ENCODE measurements at regions not wholly inside any gene's neighbourhood (a gene's known extent, or its start where the extent isn't known, plus 50 kb on each side); places are given as distances from the start of the nearest gene placed in this dataset.

DNA sequence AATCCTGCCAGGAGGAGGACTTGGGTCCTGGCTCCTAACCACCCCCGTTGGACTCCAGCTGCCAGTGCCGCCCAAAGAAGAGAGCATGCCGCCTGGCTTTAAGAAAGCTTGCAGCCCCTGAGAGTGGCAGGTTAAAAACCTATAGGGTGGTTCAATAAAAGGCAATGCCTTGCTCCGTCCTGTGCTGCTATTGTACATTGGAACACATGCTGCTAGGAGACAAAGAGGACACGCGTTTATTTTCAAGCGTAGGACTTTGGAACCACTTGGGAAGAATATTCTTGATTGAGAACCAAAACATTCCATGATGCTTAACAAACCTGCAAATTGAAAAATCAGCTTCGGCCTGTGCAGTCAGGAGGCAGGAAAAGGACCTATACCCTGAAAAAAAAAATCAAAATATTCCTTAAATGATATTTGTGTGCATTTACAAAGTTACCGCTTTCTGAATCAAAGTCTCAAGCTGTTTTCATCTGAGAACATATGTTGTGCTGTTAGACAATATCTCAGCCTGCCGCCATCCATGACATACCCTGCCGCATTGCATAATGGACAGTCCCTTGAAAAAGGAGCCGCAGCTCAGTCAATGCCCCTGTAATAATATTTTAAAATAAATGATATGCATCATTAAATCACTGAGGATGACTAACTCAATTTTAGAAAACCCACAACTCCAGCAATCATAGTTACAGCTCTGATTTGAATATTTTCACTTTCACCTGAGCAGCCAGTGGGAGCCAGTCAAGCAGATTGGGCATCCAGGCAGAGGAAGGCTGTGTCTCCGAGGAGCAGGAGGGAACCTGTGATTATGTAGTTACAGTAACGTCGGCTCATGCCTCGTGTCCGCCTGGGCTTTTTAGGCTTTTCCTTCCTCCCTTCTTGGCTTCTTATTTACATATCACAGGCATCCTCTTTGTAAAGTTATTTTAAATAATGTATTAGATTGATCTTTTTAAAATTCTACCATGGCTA is 805.6 kb upstream of the FANCL start:
- intact Hi-C loops (cut with micrococcal nuclease), result no loop called here

DNA sequence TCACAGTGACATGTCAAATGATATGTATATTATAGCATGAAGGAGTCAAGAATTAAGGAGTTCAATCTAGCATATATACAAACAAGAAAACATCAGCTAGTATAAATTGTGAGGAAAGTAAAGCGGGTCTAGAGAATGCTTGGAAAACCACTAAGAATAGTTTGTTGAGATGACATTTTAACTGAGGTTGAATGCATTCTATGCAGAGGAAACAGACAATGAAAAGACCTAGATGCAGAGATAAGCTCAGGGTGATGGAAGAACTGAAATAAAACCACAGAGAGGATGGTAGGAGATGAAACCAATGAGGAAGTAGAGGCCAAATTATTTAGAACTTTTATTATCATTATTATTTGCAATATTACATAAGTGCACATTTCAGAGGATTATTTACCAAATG is 803.6 kb upstream of the FANCL start:
- intact Hi-C loops (cut with micrococcal nuclease), result no loop called here

- intact Hi-C loops (cut with micrococcal nuclease), result no loop called here
Measured at GRCh38 chr2:59041139-59041538, 800.0 kb upstream of the FANCL start.

GRCh38 chr2:59034837-59035236 is 793.7 kb upstream of the FANCL start:
- intact Hi-C loops (cut with micrococcal nuclease), result no loop called here

DNA sequence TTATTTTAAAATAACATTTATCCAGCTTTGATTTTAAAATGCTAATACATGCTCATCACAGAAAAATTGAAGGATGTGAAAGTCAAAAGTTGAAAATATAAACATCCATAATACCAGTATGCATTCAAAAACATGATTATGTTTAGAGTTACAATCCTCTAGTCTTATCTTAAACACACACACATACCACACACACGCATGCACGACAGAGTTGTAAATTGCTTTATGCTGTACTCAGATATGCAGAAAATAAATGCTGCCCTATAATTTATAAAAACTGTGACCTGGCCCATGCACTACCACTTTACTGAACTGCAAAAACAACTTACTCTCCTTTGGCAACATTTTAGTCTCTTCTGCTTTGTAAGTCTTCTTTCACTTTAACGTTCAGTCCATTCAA is 793.0 kb upstream of the FANCL start:
- intact Hi-C loops (cut with micrococcal nuclease), result no loop called here

DNA sequence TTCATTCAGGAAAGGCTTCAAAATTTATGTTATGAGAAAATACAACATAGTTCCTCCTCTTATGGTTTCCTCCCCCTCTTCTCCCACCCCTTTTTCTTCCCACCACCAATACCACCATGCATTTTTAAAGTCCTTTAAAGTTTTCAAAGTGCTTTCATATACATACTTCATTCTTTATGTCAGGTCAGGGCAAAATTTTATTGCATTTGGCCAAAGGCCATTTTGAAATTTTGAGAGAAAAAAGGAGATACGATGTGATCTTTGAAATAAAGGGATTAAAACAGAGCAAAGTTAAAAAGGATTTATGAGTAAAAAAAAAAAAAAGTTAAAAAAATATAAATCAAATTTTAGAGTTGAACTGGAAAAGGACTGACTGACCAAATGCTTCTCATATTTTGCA is 792.5 kb upstream of the FANCL start:
- intact Hi-C loops (cut with micrococcal nuclease), result no loop called here

DNA sequence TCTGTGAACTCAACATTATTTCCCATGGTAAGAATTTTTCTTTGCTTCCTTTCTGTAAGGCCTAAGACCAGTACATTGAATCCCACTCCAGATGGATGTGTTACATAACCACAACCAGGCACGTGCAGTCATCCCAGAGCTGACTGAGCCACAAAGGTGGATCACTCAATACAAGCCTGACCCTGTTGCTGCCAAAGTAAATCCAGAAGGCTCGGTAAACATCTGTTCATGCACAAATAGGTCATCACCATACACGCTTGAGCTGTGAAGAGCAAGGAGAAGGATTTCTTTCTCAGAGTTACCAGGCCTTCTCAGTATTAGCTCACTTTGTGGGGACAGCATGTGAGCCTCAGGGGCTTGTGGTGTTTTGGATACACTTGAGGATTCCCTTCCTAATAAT is 791.4 kb upstream of the FANCL start:
- intact Hi-C loops (cut with micrococcal nuclease), result no loop called here

GRCh38 chr2:59029058-59029457 is 787.9 kb upstream of the FANCL start:
- intact Hi-C loops (cut with micrococcal nuclease), result loop anchor here (10.0 kb wide), 1 partner anchor 1126 kb away; no protein-coding TSS in a partner anchor

GRCh38 chr2:59027320-59027719 is 786.2 kb upstream of the FANCL start:
- intact Hi-C loops (cut with micrococcal nuclease), result loop anchor here (10.0 kb wide), 1 partner anchor 1127 kb away; no protein-coding TSS in a partner anchor

- intact Hi-C loops (cut with micrococcal nuclease), result loop anchor here (2.0 to 10.0 kb wide), 2 partner anchors 1130 to 1530 kb away; no protein-coding TSS in a partner anchor
Measured at GRCh38 chr2:59025157-59025757, 784.1 kb upstream of the FANCL start.

- intact Hi-C loops (cut with micrococcal nuclease), result loop anchor here (10.0 kb wide), 1 partner anchor 1133 kb away; no protein-coding TSS in a partner anchor
Measured at GRCh38 chr2:59021786-59022185, 780.7 kb upstream of the FANCL start.

GRCh38 chr2:59019566-59020159 is 778.5 kb upstream of the FANCL start:
- intact Hi-C loops (cut with micrococcal nuclease), result loop anchor here (10.0 kb wide), 1 partner anchor 1135 kb away; no protein-coding TSS in a partner anchor

DNA sequence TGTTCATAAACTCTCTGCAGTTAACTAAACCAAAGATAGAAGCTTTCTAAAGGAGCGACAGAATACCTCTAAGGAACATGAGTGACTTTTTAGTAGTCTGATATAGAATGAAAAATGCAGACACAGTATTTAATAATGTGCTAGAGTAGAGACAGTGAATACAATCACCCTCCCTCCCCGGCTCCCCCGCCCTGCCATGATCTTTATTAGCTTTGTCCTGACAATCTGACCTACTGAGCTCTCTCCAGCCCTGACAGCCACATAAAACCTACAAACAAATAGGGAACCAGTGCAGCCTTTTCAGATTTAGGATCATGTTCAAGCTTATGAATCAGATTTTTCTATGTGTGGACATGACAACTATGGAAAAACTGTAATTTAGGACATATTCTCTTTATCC is 777.6 kb upstream of the FANCL start:
- intact Hi-C loops (cut with micrococcal nuclease), result no loop called here

DNA sequence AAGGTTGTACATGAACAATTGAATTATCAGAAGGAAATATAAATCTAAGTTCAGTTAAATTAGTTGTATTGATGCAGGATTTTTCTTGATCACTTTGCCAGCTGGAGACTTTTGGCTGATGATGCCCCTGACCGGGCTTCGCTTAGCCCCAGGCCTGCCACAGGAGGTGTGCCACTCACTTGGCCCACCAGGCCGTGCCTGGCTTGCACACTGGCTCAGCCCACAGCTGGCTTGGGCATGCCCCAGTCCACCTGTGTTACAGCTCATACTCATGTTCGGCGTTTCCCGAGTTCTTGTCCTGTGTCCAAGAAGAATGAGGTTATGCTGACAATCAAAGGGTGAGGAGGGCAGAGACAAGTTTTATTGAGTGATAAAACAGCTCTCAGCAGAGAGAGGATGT is 773.9 kb upstream of the FANCL start:
- intact Hi-C loops (cut with micrococcal nuclease), result no loop called here

DNA sequence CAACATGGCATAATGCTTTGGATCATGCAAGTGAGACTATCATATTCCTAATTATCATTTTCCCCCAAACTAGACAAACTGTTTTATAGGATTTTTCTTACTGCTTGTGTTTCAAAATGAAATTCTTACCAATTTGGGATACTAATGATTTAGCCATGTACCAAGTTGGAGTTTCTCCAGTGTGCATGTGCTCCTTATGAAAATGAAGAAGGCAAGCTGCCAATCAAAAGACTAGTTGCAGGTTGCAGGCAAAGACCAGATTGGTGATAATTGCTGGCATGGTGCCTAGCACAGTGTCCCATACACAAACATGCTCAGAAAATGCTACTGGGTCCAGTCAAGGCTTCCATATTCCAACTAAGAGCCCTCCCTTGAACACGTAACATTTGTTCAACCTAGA is 771.8 kb upstream of the FANCL start:
- intact Hi-C loops (cut with micrococcal nuclease), result no loop called here

DNA sequence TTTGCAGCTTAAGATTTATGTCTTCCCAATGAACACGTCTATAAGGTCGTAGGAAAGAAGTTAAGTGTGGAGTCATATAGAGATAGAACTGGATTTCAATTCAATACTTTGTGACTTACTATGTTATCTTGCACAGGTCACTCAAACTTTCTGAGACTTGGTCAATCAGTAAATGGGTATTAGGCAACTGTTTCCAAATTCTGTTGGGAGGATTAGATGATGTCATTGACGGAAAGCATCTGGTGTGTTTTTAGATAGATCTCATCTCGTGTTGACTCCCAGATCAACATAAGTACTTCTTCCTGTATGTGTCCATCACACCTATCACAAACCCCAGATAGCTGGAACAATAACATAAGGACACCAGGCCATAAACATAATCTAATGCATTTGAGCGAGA is 771.1 kb upstream of the FANCL start:
- intact Hi-C loops (cut with micrococcal nuclease), result no loop called here

GRCh38 chr2:59008950-59009349 is 767.8 kb upstream of the FANCL start:
- intact Hi-C loops (cut with micrococcal nuclease), result no loop called here

DNA sequence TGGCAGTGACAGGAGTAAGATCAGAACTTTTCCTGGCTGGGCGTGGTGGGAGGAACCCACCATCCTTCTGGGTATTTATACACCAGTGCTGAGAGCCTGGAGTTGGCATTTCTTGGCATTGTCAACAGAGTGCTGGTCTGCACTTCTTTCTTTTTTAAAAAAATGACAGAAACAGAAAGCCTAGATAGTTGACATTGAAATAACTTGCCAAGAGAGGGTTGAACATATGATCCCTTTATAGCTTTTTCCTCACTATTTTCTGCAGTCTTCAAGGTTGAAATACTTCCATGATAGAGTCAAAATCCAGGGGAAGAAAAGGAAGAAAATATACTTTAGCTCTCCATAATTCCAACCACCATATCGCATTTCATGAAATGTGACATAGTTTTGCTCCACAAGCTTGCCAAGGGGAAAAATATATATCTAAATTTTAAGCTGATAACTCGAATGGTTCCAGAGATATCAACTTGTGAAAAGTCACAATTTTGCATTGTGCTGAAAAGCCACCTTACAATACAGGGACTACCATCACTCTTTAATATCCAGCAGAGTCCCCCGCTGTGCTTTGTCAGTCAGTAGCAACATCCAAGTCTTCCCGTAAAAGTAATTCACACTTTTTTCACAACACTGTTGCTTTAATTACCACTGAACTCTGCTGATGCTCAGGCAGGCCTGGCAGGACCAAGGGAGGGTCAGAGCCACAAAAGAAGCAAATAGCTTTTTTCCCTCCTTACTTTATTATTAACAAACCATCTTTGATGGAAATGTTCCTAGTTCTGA is 764.9 kb upstream of the FANCL start:
- intact Hi-C loops (cut with micrococcal nuclease), result no loop called here

GRCh38 chr2:59004621-59005020 is 763.5 kb upstream of the FANCL start:
- intact Hi-C loops (cut with micrococcal nuclease), result no loop called here

DNA sequence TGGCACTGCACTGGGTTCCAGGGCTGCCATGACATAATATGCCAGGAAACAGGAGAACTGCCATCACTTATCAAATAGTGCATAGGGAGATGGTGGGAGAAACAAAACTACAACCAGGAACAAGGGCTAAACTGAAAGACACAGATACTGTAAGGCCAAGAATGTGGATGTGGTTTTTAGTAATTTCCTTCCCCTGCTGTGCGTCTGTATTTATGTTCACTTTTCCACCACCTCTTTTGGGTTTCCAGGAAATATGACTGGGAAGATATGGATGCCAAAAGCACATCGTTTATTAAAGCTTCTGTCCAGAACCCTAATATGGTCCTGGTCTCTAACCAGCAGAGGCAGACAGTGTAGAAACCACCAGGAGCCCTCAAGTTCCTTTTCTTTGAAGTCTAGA is 759.7 kb upstream of the FANCL start:
- intact Hi-C loops (cut with micrococcal nuclease), result no loop called here

DNA sequence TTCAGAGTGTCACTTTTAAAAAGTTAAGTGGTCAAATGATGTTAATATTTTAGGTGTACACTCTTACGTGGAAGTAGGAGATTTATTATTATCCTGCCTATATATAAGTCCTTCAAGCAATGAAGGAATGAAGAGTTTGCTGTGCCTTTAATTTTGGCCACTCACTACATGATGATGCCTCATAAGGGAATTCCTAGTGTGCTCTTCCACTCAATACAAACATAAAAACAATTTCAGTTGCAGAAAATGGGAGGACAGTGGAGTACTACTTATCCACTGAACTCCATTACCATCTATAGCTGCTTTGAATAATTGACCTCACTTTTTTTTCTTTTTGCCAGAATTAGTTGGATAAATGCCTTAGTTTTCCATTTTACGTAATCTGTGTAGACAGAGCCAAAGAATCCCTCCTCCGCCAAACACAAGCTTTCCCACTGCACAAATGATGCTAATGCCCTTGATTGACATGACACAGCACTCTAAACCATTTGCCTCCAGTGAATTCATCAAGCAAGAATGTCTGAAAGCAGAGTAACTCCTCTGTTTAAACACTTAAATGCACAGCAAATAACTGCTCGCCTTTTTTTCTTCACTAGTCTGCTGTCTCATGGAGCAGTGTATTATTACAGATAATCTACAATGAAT is 751.1 kb upstream of the FANCL start:
- intact Hi-C loops (cut with micrococcal nuclease), result no loop called here

Measured in T-helper 1 cell treated with Interleukin-12 subunit alpha and Interleukin-12 subunit beta and Interleukin-4 antibody, amounts not matched to agents 30 ng/mL and 1 ng/mL, for 36 hours (primary cell).